ENCODE measurements at regions not wholly inside any gene's neighbourhood (a gene's known extent, or its start where the extent isn't known, plus 50 kb on each side); places are given as distances from the start of the nearest gene placed in this dataset.

DNA sequence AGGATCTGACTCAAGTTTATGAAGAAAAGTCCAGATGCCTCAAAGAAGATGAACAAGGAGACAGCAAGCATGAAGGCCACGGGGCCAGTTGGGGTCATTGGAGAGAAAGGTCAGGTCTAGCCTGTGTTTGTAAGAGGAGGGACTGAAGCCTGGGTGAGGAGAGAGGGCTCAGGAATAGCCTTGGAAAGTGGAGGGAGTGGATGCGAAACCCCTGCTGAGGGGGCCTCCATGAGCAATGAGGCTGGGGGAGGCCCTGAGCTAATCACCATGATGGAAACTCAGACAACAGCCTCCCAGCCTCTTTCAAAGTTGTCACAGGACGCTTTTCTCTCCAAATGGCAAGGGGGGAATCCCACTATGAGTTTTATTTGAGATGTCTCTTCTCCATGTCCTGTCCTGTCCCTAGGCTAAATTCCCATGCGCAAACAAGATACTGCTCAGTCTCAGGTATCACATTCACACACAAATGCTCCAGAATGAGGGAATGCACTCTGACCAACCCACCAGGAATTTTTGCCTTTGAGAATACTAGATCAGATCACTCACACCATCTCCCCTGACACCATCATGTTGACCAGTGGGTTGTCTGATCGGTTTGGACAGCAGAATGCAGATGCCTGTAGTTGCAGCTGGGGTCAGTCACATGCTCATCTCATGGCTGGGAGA, 51.3 kb upstream of the TOP3B start:
- ChIA-PET RAD21 (ENCODE audit: low non-redundant PET in 1 of 2, low total read pairs in 2 of 2, uncharacterized antibody in 2 of 2, unreplicated experiment in 2 of 2) (no interaction called here), CTCF (interaction anchor here (1.5 kb wide), 1 partner anchor 27 kb away, joined by 4 read pairs; no protein-coding TSS in a partner anchor)
- H3K9me3 ChIP-seq (ENCODE audit: control insufficient read depth in 1 of 2, insufficient read depth in 1 of 2, low read depth in 1 of 2, low read length in 2 of 2), result no peaks in the 10 kb centered on the region

DNA sequence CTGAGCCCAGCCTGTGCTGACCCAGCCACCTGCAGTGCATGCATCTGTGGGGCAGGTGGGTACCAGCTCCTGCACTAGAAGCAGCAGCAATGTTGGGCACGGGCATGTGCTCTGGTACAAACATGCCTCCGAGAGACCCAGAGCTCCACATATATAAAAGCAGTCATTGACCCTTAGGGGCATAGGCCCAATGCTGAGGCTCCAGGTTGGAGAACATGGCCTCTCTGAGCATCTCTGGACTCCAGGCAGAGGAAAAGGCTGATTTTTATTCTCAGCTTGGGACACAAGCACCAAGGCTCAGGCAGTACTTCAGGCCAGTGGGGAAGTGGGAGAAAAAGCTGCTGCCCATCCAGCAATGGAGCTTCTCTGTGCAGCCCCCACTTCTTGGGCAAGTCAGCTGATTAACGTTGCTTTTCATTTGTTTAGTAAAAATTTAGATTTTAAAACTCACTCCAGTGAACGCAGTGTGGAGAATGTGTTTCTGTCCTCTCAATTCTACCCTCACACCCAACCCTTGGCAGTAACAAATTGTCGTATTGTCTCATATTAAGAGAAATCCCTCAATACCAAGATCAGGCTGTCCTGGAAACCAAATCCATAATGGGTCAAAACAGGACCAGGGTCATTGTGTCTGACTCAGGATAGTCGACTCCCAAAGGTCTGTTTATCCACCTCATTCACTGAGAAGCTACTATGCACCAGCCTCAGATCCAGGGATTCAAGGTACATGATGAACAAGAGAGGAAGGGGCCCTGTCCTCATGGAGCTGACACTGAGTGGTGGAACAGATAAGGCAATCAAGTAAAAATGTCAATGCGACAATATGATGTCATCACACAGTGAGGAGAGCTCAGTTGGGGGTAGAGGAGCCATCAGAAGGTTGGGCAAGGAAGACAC, 50.6 kb upstream of the TOP3B start:
- no peaks in the 10 kb centered on the region for H3K9me3 ChIP-seq (ENCODE audit: control insufficient read depth in 1 of 2, insufficient read depth in 1 of 2, low read depth in 1 of 2, low read length in 2 of 2)
- H4K20me1 ChIP-seq (ENCODE audit: insufficient read depth), result no peaks in the 10 kb centered on the region
- TF ChIP-seq JUND (IDR thresholded peaks at IDR 0.05) (no peak), EZH2phosphoT487 (IDR thresholded peaks at IDR 0.05; ENCODE audit: borderline replicate concordance) (no peak), FOSL1 (IDR thresholded peaks at IDR 0.05; ENCODE audit: low read depth) (no peak), SP1 (IDR thresholded peaks at IDR 0.05; ENCODE audit: low read depth) (no peak), EZH2 (IDR thresholded peaks at IDR 0.05) (no peak)
- TF ChIP-seq, protein P1, sequence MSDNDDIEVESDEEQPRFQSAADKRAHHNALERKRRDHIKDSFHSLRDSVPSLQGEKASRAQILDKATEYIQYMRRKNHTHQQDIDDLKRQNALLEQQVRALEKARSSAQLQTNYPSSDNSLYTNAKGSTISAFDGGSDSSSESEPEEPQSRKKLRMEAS (IDR thresholded peaks at IDR 0.05), result no peak
- TF ChIP-seq, protein P2, sequence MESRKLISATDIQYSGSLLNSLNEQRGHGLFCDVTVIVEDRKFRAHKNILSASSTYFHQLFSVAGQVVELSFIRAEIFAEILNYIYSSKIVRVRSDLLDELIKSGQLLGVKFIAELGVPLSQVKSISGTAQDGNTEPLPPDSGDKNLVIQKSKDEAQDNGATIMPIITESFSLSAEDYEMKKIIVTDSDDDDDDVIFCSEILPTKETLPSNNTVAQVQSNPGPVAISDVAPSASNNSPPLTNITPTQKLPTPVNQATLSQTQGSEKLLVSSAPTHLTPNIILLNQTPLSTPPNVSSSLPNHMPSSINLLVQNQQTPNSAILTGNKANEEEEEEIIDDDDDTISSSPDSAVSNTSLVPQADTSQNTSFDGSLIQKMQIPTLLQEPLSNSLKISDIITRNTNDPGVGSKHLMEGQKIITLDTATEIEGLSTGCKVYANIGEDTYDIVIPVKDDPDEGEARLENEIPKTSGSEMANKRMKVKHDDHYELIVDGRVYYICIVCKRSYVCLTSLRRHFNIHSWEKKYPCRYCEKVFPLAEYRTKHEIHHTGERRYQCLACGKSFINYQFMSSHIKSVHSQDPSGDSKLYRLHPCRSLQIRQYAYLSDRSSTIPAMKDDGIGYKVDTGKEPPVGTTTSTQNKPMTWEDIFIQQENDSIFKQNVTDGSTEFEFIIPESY (IDR thresholded peaks at IDR 0.05; ENCODE audit: extremely low read depth, insufficient replicate concordance, low read length), result no peak
- ATAC-seq, result no peak
- H3K4me3 ChIP-seq (replicated peaks in 1 of 2; ENCODE audit: low read depth in 1 of 2, low read length in 2 of 2), result no peak overlapping the region
- H3K36me3 ChIP-seq (ENCODE audit: control insufficient read depth in 1 of 2, insufficient read depth in 2 of 2, low read length in 2 of 2), result no peaks in the 10 kb centered on the region
- no peaks in the 10 kb centered on the region for H3K27me3 ChIP-seq (ENCODE audit: insufficient read depth, low read length)
- no peaks in the 10 kb centered on the region for H3K79me2 ChIP-seq (ENCODE audit: insufficient read depth, low read length)
- H3K9me2 ChIP-seq (ENCODE audit: insufficient read depth), result no peaks in the 10 kb centered on the region
- no peak overlapping the region for H3K4me2 ChIP-seq (ENCODE audit: low read length)
- no peak overlapping the region for H3K27ac ChIP-seq (ENCODE audit: low read depth, low read length)
- intact Hi-C loops (cut with micrococcal nuclease), result no loop called here
- no peak for DNase-seq (ENCODE audit: low read depth, low spot score)
- ChIA-PET POLR2A (no interaction called here), CTCF (interaction anchor here (1.1 to 1.5 kb wide), 2 partner anchors 28 to 173 kb away, joined by 3 to 4 read pairs; no protein-coding TSS in a partner anchor), RAD21 (ENCODE audit: low non-redundant PET in 1 of 2, low total read pairs in 2 of 2, uncharacterized antibody in 2 of 2, unreplicated experiment in 2 of 2) (no interaction called here)
- H3K4me1 ChIP-seq (ENCODE audit: control insufficient read depth in 1 of 2, insufficient read depth in 2 of 2, low read length in 2 of 2), result no peaks in the 10 kb centered on the region
- H2AFZ ChIP-seq (ENCODE audit: low read depth, low read length, poor library complexity, severe bottlenecking), result no peak overlapping the region
- no peak overlapping the region for H3K9ac ChIP-seq (ENCODE audit: low read length)
- BruUV-seq (replicated peaks), result no TSS peak

More for the DNA sequence above, 51.3 kb upstream of the TOP3B start:
- H3K4me3 ChIP-seq (replicated peaks in 1 of 2; ENCODE audit: low read depth in 1 of 2, low read length in 2 of 2), result no peak overlapping the region
- intact Hi-C loops (cut with micrococcal nuclease), result no loop called here
- no peaks in the 10 kb centered on the region for H3K4me1 ChIP-seq (ENCODE audit: control insufficient read depth in 1 of 2, insufficient read depth in 2 of 2, low read length in 2 of 2)
- ATAC-seq (no peak), DNase-seq (ENCODE audit: low read depth, low spot score) (no peak)
- no peaks in the 10 kb centered on the region for H4K20me1 ChIP-seq (ENCODE audit: insufficient read depth)
- POLR2A ChIA-PET, result no interaction called here
- no peaks in the 10 kb centered on the region for H3K27me3 ChIP-seq (ENCODE audit: insufficient read depth, low read length)
- H3K4me2 ChIP-seq (ENCODE audit: low read length), result no peak overlapping the region
- TF ChIP-seq RAD21 (IDR thresholded peaks at IDR 0.05; ENCODE audit: low read depth) (no peak), ELF1 (IDR thresholded peaks at IDR 0.05; ENCODE audit: borderline replicate concordance, low read depth) (no peak), CBX3 (IDR thresholded peaks at IDR 0.05; ENCODE audit: low read depth) (no peak), SRF (IDR thresholded peaks at IDR 0.05; ENCODE audit: low read depth) (no peak), POLR2AphosphoS5 (IDR thresholded peaks at IDR 0.05; ENCODE audit: low read depth, low read length) (no peak), POLR2A (IDR thresholded peaks at IDR 0.05; ENCODE audit: borderline replicate concordance, extremely low read depth, insufficient read depth, insufficient read length) (no peak), EZH2phosphoT487 (IDR thresholded peaks at IDR 0.05; ENCODE audit: borderline replicate concordance) (no peak)
- no peak overlapping the region for H3K9ac ChIP-seq (ENCODE audit: low read length)
- H3K9me2 ChIP-seq (ENCODE audit: insufficient read depth), result no peaks in the 10 kb centered on the region
- H3K79me2 ChIP-seq (ENCODE audit: insufficient read depth, low read length), result no peaks in the 10 kb centered on the region
- BruUV-seq (replicated peaks), result no TSS peak
- H3K36me3 ChIP-seq (ENCODE audit: control insufficient read depth in 1 of 2, insufficient read depth in 2 of 2, low read length in 2 of 2), result no peaks in the 10 kb centered on the region
- H3K27ac ChIP-seq (ENCODE audit: low read depth, low read length), result no peak overlapping the region
- H2AFZ ChIP-seq (ENCODE audit: low read depth, low read length, poor library complexity, severe bottlenecking), result no peak overlapping the region
